Embryonic facial prominence (tissue), 1 donor: ENCODE measurements at regions not wholly inside any gene's neighbourhood (a gene's known extent, or its start where the extent isn't known, plus 50 kb on each side); places are given as distances from the start of the nearest gene placed in this dataset.
"Not testable (repeated sequence)": the region's sequence is repeated elsewhere in the genome, so short reads cannot be mapped to it uniquely, and the experiment has no call there.

ENCODE experiments used
- DNase-seq: peaks from one replicate; pipeline ENCODE4 v3.0.0-alpha.2; 2016; ENCODE audit errors: extremely low spot score

DNA sequence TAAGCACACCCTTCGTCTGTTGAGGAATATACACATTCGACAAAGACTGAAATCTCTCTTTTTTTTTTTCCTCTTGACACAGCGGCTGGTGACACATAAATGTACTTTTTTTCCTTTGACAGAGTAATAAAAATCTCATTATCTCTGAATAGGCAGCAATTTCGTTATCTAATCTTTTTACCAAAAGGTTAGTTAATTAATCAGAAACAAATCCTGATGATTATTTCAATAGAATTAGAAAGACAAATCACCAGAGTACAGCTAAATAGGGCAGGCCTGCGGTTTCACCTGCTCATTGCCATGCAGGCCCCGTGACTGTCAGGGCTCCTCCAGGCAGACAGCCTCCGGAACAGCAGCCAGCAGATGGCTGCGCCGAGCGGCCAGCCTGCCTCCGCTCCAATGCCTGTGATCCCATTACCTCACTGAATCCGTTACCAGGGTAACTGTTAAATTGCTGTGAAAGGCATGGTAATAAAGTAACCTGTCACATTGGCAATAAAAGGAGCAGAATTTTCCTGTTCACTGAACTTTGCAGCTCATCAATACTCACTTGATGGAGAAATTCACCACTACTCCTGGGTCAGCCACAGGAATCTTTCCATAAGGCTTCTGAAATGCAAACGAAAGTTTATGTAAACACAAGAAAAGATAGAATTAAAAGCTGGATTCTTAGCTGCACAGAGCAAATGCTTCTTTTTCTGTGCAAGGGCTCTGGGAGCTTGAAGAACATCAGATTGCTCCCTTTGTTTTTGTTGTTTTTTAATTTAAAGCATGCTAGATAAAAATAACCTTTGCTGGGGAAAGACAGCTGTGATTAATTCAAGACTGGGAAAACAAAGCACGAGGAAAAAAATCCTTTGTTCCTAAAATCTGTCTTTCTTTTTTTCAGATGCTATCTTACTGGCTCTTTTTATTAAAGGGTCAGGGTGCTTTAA lies 666.4 kb upstream of the ZNF608 start:
- DNase-seq = peak; percentile 87

- no peak for DNase-seq
These were observed 667.2 kb upstream of the ZNF608 start for GRCh38 chr5:125413496-125414274.

DNA sequence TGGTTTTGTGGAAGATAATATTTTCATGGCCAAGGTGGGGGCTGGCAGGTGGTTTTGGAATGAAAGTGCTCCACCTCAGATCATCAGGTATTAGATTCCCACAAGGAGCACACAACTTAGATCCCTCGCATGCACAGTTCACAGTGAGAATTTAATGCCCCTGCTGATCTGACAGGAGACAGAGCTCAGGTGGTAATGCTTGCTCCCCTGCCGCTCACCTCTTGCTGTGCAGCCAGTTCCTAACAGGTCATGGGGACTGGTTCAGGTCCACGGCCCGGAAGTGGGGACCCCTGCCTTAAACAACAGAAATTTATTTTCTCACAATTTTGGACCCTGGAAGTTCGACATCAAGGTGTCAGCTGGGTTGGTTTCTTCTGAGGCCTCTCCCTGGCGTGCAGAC lies 668.7 kb upstream of the ZNF608 start:
- DNase-seq = no peak

DNA sequence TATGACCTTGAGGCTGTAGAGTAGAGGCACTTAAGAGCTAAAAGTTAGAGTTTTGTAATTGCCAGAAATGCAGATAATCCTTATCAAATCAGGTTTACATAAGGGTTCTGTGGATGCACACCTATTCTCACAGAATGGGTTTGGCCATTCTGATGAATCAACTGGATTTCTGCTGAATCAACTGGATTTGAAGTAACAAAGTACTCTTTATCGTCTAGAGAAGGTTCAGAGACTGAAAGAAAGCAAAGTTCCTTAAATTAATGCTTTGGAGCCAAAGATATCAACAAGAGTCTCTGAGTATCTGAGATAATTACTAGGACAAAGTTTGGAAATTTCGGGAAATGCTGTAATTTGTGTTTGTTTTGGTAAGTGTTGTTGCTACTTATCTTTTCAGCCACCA lies 669.6 kb upstream of the ZNF608 start:
- DNase-seq = no peak

- no peak for DNase-seq
These were observed 674.6 kb upstream of the ZNF608 start for GRCh38 chr5:125421006-125421405.

DNA sequence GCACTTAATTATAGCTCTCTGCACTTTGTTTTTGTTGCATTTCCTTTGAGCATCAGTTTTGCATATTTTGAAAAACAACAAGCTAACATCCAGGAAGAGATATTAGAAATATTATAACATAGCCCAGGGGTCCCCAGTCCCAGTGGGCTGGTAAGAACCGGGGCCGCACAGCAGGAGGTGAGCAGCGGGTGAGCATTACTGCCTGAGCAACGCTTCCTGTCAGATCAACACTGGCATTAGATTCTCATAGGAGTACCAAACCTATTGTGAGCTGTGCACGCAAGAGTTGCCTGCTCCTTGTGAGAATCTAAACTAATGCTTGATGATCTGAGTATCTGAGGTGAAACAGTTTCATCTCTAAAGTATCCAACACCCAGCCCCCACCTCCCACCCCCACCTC lies 675.9 kb upstream of the ZNF608 start:
- DNase-seq = no peak

DNA sequence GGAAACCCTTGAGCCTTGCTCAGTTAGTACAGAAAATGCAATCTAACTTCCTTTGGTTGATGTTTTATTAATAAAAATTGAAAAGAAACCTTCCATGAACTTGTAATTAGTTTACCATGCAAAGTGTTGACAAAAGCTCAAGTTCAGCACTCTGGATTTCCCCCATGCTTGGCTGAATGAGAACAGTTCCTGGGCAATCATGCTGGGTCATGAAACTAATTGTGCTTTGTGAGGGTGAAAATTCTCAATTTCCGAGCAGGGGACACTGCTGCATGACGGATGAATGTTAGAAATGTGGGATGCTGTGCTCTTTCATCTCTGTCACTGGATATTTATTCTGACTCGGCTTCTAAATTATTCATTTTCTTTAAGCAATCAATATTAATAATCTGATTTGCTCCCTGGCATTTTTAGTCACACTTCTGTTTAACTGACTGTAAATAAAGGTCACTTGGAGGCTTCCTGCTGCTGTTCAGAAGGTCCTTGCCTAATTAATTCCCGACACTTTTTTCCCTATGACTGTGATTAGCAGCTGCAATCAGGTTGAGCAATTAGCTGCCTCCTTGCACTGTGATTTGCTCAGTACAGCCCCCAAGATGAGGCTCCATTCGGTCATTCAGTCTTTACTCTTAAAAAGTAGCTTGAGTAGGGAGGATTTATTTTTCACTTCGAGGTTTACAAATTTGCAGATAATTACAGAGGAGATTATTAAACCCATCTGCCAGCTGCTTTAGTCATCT lies 678.1 kb upstream of the ZNF608 start:
- no peak for DNase-seq

DNA sequence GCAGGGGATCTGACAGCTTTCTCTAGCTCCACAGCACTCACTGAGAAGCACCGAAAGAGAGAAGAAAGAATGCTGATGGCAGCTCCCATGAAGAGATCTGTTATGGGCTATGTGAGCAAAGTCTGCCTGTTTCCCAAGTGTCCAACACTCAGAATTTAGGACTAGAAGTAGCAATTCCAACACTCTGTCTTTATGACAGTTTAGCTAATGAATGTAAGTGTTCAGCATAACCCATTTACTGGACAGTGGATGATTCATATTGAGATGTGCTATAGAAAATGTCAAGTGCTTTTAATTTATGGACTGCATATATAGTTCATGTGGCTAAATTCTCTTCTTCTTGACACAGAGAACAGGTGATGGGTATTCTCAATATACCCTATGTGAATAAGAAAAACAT lies 683.1 kb upstream of the ZNF608 start:
- DNase-seq = no peak

GRCh38 chr5:125433457-125433856 lies 687.0 kb upstream of the ZNF608 start:
- no peak for DNase-seq

DNA sequence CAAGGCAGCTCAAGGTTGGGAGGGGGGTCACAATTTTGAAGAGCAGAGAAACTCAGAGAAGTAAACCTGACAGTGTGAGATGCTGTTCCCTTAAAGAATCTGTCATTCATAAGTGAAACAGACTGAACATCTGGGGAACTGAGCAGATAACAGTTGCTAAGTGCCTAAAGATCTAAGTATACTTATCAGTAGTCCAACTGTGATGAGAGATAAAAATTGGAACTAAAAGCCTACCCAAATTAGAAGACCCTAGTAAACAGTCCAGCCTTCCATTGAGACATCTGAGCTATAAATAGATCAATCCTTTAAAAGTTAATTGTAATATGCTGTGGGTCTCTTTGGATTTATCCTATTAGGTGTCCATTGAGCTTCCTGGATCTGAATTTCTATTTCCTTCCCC lies 692.8 kb upstream of the ZNF608 start:
- DNase-seq = no peak

DNA sequence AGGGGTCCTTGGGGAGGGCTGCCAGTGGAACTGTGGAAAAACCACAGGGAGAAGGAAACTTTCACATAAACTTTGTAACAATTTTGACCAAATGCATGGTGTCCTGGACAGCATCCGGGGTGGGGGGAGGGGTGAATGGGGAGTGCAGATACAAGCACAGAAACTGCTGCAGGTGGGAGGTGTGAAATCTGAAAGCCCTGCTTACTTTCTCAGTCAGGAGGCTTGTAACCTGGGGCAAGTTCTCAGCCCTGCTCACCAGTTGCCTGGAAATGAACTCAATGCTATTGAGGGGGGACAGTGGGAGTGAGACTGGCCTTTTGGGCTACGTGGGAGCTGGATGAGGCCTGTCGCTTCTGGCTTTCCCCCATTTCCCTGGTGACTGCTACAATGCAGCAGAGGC lies 694.5 kb upstream of the ZNF608 start:
- DNase-seq = no peak

- no peak for DNase-seq
These were observed 700.5 kb upstream of the ZNF608 start for GRCh38 chr5:125446986-125447385.

- DNase-seq = no peak
These were observed 704.3 kb upstream of the ZNF608 start for GRCh38 chr5:125450771-125451170.

- no peak for DNase-seq
These were observed 705.2 kb upstream of the ZNF608 start for GRCh38 chr5:125451622-125452021.

DNA sequence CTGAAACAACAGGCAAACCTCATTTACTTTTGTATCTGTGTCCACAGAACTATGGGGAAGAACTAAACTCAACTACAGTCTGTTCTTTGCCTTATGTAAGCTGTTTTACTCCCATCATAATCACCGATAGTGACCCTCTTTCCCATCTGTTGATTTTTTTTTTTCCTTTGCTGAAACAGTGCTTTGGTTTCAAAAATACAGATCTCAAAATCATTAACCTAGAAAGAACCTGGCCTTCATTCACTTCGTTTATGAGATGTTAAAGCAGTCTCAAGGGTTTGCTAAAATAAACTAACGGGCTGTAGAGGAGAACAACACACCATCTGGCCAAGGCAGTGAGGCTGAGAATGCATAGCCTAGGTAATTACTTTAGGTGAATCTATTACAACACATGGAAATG lies 706.6 kb upstream of the ZNF608 start:
- no peak for DNase-seq

GRCh38 chr5:125455041-125455440 lies 708.6 kb upstream of the ZNF608 start:
- no peak for DNase-seq

- not testable (repeated sequence) for DNase-seq
These were observed 709.6 kb upstream of the ZNF608 start for GRCh38 chr5:125456005-125456404.

DNA sequence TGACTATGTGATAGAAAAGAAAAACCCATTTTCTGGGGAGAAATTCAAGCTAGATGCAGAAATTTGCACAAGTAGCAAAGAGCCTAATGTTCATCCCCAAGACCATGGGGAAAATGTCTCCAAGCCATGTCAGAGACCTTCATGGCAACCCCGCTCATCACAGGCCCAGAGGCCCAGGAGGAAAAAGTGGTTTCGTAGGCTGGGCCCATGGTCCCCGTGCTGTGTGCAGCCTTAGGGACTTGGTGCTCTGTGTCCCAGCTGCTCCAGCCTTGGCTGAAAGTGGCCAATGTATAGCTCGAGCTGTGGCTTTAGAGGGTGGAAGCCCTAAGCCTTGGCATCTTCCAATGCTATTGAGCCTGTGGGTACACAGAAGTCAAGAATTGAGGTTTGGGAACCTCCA lies 711.2 kb upstream of the ZNF608 start:
- no peak for DNase-seq

DNA sequence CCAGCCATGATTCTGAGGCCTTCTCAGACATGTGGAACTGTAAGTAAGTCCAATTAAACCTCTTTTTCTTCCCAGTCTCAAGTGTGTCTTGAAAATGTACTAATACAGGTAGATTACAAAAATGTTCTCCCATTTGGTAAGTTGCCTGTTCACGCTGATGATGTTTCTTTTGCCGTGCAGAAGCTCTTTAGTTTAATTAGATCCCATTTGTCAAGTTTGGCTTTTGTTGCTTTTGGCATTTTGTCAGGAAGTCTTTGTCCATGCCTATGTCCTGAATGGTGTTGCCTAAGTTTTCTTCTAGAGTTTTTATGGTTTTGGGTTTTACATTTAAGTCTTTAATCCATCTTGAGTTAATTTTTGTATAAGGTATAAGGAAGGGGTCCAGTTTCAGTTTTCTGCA lies 712.5 kb upstream of the ZNF608 start:
- not testable (repeated sequence) for DNase-seq

DNA sequence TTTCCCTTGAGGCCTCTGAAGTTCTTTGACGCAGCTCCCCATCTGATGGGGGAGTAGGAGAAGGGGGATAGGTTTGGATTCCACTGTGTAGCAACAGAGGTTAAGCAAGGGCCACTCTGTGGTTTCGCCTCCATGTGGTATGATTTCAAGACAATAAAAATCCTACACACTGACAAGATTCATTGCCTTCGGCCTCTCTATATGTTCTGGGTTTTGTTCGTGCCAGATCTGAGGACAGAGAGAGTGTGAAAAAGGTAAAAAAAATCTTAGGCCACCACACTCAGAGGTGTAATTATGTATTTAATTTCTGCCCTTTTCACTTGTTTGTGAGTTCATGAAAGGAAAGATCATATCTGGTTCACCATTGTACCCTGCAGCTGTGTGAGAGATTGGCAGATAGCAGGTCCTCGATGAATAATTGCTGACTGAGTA lies 715.2 kb upstream of the ZNF608 start:
- DNase-seq = no peak

DNA sequence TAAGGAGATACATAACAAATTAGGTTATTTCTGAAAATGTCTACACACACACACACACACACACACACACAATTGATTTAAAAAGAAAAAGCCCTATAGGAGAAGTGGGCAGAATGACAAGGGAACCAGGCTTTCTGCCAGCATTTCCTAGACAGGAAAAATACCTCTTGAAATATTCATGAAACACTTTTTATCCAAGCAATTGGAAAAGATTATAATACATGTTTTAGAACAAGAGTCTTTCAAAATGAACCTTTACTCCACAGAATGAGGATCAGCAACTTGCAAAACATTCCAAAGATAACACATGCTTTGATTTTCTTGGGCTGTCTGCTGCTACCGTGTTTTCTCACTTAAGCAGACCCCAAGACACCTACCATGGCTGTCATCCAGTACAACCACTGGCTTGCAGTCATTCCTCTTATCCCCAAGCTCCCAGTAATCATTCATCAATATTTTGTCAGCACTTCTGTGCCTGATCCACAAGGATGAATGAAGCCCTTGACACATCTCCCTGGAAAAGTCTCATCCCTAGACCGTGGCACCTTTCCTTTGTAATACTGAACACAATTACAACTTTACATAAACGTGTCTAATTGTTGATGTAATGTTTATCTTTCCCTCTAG lies 717.1 kb upstream of the ZNF608 start:
- DNase-seq = no peak
